NB4 (cell line): ENCODE measurements at regions not wholly inside any gene's neighbourhood (a gene's known extent, or its start where the extent isn't known, plus 50 kb on each side); places are given as distances from the start of the nearest gene placed in this dataset.

Experiments
- CTCF ChIP-seq: IDR thresholded peaks from one replicate; pipeline ENCODE4 v1.5.1; 2012; ENCODE audit warnings: low read depth, low read length
- POLR2A ChIP-seq: IDR thresholded peaks from 2 replicates; pipeline ENCODE4 v1.6.1; 2011; ENCODE audit warnings: mild to moderate bottlenecking; ENCODE audit not compliant: insufficient read length; ENCODE audit errors: extremely low read depth

GRCh38 chr7:159306012-159306411 lies 161.3 kb upstream of the VIPR2 start:
- TF ChIP-seq POLR2A (no peak), CTCF (no peak)
